ENCODE measurements at regions not wholly inside any gene's neighbourhood (a gene's known extent, or its start where the extent isn't known, plus 50 kb on each side); places are given as distances from the start of the nearest gene placed in this dataset.

DNA sequence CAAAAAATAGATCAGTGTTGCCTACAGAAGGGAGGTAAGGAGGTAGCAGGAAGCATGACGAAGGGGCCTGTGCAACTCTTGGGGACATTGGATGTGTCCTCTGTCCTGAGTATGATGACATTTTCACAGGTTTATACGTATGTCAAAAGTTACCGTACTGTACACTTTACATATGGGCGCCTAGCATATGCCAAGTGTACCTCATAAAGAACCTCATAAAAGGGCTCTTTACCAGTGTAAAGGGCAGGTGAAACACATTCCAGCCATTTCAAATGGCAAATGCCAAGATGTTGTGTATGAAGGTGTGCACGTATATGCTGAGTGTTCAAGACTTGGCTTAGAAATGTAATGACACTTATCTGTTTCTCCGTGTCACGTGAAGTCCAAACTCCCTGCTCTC, 573.4 kb downstream of the EFNB2 start (continued):
- TF ChIP-seq NANOG (IDR thresholded peaks at IDR 0.05; ENCODE audit: borderline replicate concordance) (no peak), STAT1 (IDR thresholded peaks at IDR 0.05; ENCODE audit: unreplicated experiment) (no peak), ZNF114 (CRISPR knock-in tag; IDR thresholded peaks at IDR 0.05) (no peak), CREB1 (CRISPR knock-in tag; IDR thresholded peaks at IDR 0.05; ENCODE audit: low read depth) (no peak), ETS1 (IDR thresholded peaks at IDR 0.05) (no peak)

- no peak overlapping the region for H3K4me2 ChIP-seq
- H3K4me3 Mint-ChIP-seq = no peak overlapping the region
Observed at GRCh38 chr13:105961438-105961837, 574.0 kb downstream of the EFNB2 start.

More at GRCh38 chr13:105961438-105961837, 574.0 kb downstream of the EFNB2 start:
- Histone ChIP-seq H2AFZ (no peak overlapping the region), H3K4me1 (ENCODE audit: insufficient read depth) (no peaks in the 10 kb centered on the region), H3K4me3 (no peak overlapping the region), H3F3A (replicated peaks; ENCODE audit: low read depth) (no peaks in the 10 kb centered on the region), H4K20me1 (replicated peaks; ENCODE audit: insufficient read depth) (no peaks in the 10 kb centered on the region), H3K9me2 (ENCODE audit: insufficient read depth) (peaks cover 4% of the 10 kb centered on the region; the same call in 1 of the 2 replicates), H3K27me3 (ENCODE audit: insufficient read depth) (no peaks in the 10 kb centered on the region), H3K27ac (ENCODE audit: low read depth) (no peak overlapping the region), H3K79me2 (replicated peaks; ENCODE audit: insufficient read depth) (no peaks in the 10 kb centered on the region), H3K36me3 (ENCODE audit: insufficient read depth) (no peaks in the 10 kb centered on the region)
- Mint-ChIP-seq H3K4me1 (no peaks in the 10 kb centered on the region), H3K27ac (no peak overlapping the region), H3K9me3 (no peaks in the 10 kb centered on the region), H3K27me3 (ENCODE audit: insufficient read depth, low read depth, poor library complexity) (no peaks in the 10 kb centered on the region), H3K36me3 (ENCODE audit: low read depth) (no peaks in the 10 kb centered on the region)
- no peak for DNase-seq (ENCODE audit: low spot score)
- TF ChIP-seq ETS1 (IDR thresholded peaks at IDR 0.05) (no peak), ZNF331 (CRISPR knock-in tag; IDR thresholded peaks at IDR 0.05; ENCODE audit: low read depth) (no peak), STAT1 (IDR thresholded peaks at IDR 0.05; ENCODE audit: unreplicated experiment) (no peak), POLR2AphosphoS5 (IDR thresholded peaks at IDR 0.05; ENCODE audit: low read depth) (no peak), CREB1 (CRISPR knock-in tag; IDR thresholded peaks at IDR 0.05; ENCODE audit: low read depth) (no peak), ZNF114 (CRISPR knock-in tag; IDR thresholded peaks at IDR 0.05) (no peak), EZH2 (IDR thresholded peaks at IDR 0.05; ENCODE audit: low read depth, unreplicated experiment) (no peak), EZH2phosphoT487 (IDR thresholded peaks at IDR 0.05; ENCODE audit: unreplicated experiment) (no peak), NANOG (IDR thresholded peaks at IDR 0.05; ENCODE audit: borderline replicate concordance) (no peak)
- TF ChIP-seq, protein P1, sequence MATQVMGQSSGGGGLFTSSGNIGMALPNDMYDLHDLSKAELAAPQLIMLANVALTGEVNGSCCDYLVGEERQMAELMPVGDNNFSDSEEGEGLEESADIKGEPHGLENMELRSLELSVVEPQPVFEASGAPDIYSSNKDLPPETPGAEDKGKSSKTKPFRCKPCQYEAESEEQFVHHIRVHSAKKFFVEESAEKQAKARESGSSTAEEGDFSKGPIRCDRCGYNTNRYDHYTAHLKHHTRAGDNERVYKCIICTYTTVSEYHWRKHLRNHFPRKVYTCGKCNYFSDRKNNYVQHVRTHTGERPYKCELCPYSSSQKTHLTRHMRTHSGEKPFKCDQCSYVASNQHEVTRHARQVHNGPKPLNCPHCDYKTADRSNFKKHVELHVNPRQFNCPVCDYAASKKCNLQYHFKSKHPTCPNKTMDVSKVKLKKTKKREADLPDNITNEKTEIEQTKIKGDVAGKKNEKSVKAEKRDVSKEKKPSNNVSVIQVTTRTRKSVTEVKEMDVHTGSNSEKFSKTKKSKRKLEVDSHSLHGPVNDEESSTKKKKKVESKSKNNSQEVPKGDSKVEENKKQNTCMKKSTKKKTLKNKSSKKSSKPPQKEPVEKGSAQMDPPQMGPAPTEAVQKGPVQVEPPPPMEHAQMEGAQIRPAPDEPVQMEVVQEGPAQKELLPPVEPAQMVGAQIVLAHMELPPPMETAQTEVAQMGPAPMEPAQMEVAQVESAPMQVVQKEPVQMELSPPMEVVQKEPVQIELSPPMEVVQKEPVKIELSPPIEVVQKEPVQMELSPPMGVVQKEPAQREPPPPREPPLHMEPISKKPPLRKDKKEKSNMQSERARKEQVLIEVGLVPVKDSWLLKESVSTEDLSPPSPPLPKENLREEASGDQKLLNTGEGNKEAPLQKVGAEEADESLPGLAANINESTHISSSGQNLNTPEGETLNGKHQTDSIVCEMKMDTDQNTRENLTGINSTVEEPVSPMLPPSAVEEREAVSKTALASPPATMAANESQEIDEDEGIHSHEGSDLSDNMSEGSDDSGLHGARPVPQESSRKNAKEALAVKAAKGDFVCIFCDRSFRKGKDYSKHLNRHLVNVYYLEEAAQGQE (IDR thresholded peaks at IDR 0.05; ENCODE audit: unreplicated experiment) = no peak
- TF ChIP-seq, protein P2, sequence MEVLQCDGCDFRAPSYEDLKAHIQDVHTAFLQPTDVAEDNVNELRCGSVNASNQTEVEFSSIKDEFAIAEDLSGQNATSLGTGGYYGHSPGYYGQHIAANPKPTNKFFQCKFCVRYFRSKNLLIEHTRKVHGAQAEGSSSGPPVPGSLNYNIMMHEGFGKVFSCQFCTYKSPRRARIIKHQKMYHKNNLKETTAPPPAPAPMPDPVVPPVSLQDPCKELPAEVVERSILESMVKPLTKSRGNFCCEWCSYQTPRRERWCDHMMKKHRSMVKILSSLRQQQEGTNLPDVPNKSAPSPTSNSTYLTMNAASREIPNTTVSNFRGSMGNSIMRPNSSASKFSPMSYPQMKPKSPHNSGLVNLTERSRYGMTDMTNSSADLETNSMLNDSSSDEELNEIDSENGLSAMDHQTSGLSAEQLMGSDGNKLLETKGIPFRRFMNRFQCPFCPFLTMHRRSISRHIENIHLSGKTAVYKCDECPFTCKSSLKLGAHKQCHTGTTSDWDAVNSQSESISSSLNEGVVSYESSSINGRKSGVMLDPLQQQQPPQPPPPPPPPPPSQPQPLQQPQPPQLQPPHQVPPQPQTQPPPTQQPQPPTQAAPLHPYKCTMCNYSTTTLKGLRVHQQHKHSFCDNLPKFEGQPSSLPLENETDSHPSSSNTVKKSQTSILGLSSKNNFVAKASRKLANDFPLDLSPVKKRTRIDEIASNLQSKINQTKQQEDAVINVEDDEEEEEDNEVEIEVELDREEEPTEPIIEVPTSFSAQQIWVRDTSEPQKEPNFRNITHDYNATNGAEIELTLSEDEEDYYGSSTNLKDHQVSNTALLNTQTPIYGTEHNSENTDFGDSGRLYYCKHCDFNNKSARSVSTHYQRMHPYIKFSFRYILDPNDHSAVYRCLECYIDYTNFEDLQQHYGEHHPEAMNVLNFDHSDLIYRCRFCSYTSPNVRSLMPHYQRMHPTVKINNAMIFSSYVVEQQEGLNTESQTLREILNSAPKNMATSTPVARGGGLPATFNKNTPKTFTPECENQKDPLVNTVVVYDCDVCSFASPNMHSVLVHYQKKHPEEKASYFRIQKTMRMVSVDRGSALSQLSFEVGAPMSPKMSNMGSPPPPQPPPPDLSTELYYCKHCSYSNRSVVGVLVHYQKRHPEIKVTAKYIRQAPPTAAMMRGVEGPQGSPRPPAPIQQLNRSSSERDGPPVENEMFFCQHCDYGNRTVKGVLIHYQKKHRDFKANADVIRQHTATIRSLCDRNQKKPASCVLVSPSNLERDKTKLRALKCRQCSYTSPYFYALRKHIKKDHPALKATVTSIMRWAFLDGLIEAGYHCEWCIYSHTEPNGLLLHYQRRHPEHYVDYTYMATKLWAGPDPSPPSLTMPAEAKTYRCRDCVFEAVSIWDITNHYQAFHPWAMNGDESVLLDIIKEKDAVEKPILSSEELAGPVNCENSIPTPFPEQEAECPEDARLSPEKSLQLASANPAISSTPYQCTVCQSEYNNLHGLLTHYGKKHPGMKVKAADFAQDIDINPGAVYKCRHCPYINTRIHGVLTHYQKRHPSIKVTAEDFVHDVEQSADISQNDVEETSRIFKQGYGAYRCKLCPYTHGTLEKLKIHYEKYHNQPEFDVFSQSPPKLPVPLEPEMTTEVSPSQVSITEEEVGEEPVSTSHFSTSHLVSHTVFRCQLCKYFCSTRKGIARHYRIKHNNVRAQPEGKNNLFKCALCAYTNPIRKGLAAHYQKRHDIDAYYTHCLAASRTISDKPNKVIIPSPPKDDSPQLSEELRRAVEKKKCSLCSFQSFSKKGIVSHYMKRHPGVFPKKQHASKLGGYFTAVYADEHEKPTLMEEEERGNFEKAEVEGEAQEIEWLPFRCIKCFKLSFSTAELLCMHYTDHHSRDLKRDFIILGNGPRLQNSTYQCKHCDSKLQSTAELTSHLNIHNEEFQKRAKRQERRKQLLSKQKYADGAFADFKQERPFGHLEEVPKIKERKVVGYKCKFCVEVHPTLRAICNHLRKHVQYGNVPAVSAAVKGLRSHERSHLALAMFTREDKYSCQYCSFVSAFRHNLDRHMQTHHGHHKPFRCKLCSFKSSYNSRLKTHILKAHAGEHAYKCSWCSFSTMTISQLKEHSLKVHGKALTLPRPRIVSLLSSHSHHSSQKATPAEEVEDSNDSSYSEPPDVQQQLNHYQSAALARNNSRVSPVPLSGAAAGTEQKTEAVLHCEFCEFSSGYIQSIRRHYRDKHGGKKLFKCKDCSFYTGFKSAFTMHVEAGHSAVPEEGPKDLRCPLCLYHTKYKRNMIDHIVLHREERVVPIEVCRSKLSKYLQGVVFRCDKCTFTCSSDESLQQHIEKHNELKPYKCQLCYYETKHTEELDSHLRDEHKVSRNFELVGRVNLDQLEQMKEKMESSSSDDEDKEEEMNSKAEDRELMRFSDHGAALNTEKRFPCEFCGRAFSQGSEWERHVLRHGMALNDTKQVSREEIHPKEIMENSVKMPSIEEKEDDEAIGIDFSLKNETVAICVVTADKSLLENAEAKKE (CRISPR knock-in tag; IDR thresholded peaks at IDR 0.05) = no peak
- ATAC-seq = no peak

All from GM23338 (cell line).